HG02943 (cell line): ENCODE measurements at regions not wholly inside any gene's neighbourhood (a gene's known extent, or its start where the extent isn't known, plus 50 kb on each side); places are given as distances from the start of the nearest gene placed in this dataset.

Experiments used
- ATAC-seq: cut with Tn5 transposase; IDR thresholded peaks from one replicate; pipeline ENCODE4 v1.9.1; 2021; ENCODE audit warnings: mild to moderate bottlenecking, low read depth, moderate library complexity; ENCODE audit not compliant: unreplicated experiment

- no peak for ATAC-seq
Observed at GRCh38 chr5:58357799-58358500, 101.9 kb downstream of the PLK2 start.

GRCh38 chr5:58357121-58357520 is 102.8 kb downstream of the PLK2 start:
- ATAC-seq = no peak

GRCh38 chr5:58356662-58357061 is 103.2 kb downstream of the PLK2 start:
- no peak for ATAC-seq

GRCh38 chr5:58354827-58355226 is 105.1 kb downstream of the PLK2 start:
- ATAC-seq = no peak

GRCh38 chr5:58353992-58354391 is 105.9 kb downstream of the PLK2 start:
- no peak for ATAC-seq

GRCh38 chr5:58351190-58351589 is 108.7 kb downstream of the PLK2 start:
- no peak for ATAC-seq

GRCh38 chr5:58348996-58349728 is 110.7 kb downstream of the PLK2 start:
- no peak for ATAC-seq

- ATAC-seq = no peak
Observed at GRCh38 chr5:58346041-58346440, 113.8 kb downstream of the PLK2 start.

- ATAC-seq = no peak
Observed at GRCh38 chr5:58341476-58341875, 118.4 kb downstream of the PLK2 start.

- no peak for ATAC-seq
Observed at GRCh38 chr5:58335518-58335917, 124.4 kb downstream of the PLK2 start.

- ATAC-seq = no peak
Observed at GRCh38 chr5:58334035-58334434, 125.9 kb downstream of the PLK2 start.

GRCh38 chr5:58330781-58331180 is 129.1 kb downstream of the PLK2 start:
- ATAC-seq = no peak

GRCh38 chr5:58327289-58327688 is 132.6 kb downstream of the PLK2 start:
- ATAC-seq = no peak

GRCh38 chr5:58326022-58326421 is 133.9 kb downstream of the PLK2 start:
- ATAC-seq = no peak

- no peak for ATAC-seq
Observed at GRCh38 chr5:58322453-58322852, 137.4 kb downstream of the PLK2 start.

GRCh38 chr5:58318468-58318867 is 141.4 kb downstream of the PLK2 start:
- no peak for ATAC-seq

GRCh38 chr5:58317808-58318207 is 142.1 kb downstream of the PLK2 start:
- ATAC-seq = no peak

GRCh38 chr5:58317009-58317408 is 142.9 kb downstream of the PLK2 start:
- no peak for ATAC-seq

- no peak for ATAC-seq
Observed at GRCh38 chr5:58315794-58316193, 144.1 kb downstream of the PLK2 start.

GRCh38 chr5:58314356-58315210 is 145.3 kb downstream of the PLK2 start:
- ATAC-seq = no peak

GRCh38 chr5:58312299-58312698 is 147.6 kb downstream of the PLK2 start:
- ATAC-seq = no peak
